Heart left ventricle (tissue), 13 donors: ENCODE measurements at regions not wholly inside any gene's neighbourhood (a gene's known extent, or its start where the extent isn't known, plus 50 kb on each side); places are given as distances from the start of the nearest gene placed in this dataset.

Source experiments
- POLR2A ChIP-seq, 2 donors: fragments of 450-650 bp; IDR thresholded peaks; one replicate each; pipeline ENCODE4 v1.6.1; 2017; ENCODE audit warnings: antibody characterized with exemption in 2 of 2, mild to moderate bottlenecking in 2 of 2, moderate library complexity in 2 of 2
- TF ChIP-seq, protein P1 (sequence below), 12 donors: fragments of 200-600 bp; sonication (generic) in 4 of 12; IDR thresholded peaks; one replicate each; pipeline versions ENCODE4 v1.5.0 to v1.8.0; 2018 to 2022; ENCODE audit warnings: antibody characterized with exemption in 12 of 12, mild to moderate bottlenecking in 5 of 12
- donor health status: ischemic (EF 13 %, LVEDD 7.1; RV severe dilation, severe dysfunction).
- donor health status: DM: no; HTN: yes; CAD: no.
- donor health status: DM: no; HTN: no; CAD: no.
- donor health status: ischemic (EF 25% LVEDD 6.9; RV normal size, moderate dysfunction).
- donor health status: ischemic (EF 25% LVEDD 5.7; RV mildly dilated, moderate dysfunction).
- donor health status: ischemic (EF 35%, LVEDD 5.7; RV mildly dilated, moderate dysfunction).
- donor health status: nonischemic (EF 11% LVEDD 7.7; RV severe dilation, severe dysfunction).
- donor health status: DM: yes; HTN: yes; CAD: no.
- donor health status: PGD.
- donor health status: ischemic (EF 29% LVEDD 5.4; RV normal size, mild dysfunction).
- donor health status: nonischemic (EF 23%, LVEDD 6.1; RV moderate dilation, normal function).

DNA sequence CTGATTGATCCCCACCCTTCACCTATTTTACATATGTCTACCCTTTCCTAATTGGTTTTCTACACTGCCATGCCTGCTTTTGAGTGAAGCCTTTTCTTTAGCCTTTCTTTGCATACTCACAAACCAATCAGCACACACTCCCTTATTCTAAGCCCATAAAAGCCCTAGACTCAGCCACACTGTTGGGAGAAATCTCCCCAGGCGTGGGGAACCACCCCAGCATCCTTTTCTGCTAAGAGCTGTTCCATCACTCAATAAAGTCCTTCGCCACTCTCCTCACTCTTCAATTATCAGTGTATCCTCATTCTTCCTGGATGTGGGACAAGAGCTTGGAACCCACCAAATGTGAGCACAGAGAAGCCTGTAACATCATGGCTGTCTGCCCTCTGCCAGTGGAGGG, 343.6 kb downstream of the SLITRK1 start:
- no peak for TF ChIP-seq POLR2A (IDR thresholded peaks at IDR 0.05)
- TF ChIP-seq, protein P1, sequence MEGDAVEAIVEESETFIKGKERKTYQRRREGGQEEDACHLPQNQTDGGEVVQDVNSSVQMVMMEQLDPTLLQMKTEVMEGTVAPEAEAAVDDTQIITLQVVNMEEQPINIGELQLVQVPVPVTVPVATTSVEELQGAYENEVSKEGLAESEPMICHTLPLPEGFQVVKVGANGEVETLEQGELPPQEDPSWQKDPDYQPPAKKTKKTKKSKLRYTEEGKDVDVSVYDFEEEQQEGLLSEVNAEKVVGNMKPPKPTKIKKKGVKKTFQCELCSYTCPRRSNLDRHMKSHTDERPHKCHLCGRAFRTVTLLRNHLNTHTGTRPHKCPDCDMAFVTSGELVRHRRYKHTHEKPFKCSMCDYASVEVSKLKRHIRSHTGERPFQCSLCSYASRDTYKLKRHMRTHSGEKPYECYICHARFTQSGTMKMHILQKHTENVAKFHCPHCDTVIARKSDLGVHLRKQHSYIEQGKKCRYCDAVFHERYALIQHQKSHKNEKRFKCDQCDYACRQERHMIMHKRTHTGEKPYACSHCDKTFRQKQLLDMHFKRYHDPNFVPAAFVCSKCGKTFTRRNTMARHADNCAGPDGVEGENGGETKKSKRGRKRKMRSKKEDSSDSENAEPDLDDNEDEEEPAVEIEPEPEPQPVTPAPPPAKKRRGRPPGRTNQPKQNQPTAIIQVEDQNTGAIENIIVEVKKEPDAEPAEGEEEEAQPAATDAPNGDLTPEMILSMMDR (IDR thresholded peaks at IDR 0.05): no peak
